NCI-H2081 treated with DMSO at 0.1 percent for 48 hours (cell line): ENCODE measurements at regions not wholly inside any gene's neighbourhood (a gene's known extent, or its start where the extent isn't known, plus 50 kb on each side); places are given as distances from the start of the nearest gene placed in this dataset.

Experiments used
- DNase-seq: peaks from one replicate; lab custom pipeline; 2025; lab: John Stamatoyannopoulos, UW

DNA sequence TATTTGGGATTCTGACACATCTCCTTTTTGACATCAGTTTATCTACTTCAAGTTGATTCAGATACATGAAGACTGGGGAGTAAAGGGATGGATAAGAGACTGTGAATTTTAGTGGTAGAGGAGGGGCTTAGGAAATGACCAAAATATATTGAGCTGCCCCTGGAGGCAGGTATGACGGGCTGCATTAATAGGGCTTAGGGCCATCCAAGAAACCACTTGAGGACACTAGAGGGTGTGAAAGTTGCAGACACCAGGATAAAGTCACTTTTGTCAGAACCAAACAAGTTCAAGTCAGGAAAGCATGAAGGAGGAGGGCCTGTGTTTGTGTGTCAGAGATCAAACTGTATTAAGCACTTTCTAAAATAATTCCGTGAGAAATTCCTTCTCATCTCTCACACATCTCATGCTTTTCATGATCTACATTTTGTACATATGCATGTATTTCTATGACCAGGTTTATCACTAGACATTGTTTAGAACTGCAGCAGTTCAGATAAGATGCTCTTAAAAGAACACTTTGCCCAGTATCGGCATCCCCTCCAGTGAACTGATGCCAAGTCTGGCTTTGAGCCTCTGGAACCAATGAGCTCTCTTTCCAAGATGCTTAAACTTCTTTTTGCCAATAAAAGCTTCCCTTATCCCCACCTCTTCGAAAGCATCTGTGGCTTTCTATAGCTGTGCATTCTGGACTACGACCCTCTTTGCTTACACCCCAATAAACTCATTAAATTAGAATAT lies 136.9 kb downstream of the SLC38A1 start:
- no peak for DNase-seq

DNA sequence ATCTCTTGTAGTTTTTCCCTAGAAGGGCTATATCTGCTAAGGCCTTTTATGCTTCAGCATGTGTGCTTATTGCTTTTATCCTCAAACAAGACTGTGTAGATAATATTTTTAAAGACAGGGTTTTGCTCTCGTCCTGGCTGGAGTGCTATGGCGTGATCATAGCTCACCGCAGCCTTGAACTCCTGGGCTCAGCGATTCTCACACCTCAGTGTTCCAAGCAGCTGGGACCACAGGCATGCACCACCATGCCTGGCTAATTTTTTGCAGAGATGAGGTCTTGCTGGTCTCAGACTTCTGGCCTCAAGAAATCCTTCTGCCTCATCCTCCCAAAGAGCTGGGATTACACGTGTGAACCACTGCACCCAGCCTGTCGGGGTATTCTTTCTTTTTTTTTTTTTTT lies 137.3 kb upstream of the SCAF11 start:
- DNase-seq = no peak

DNA sequence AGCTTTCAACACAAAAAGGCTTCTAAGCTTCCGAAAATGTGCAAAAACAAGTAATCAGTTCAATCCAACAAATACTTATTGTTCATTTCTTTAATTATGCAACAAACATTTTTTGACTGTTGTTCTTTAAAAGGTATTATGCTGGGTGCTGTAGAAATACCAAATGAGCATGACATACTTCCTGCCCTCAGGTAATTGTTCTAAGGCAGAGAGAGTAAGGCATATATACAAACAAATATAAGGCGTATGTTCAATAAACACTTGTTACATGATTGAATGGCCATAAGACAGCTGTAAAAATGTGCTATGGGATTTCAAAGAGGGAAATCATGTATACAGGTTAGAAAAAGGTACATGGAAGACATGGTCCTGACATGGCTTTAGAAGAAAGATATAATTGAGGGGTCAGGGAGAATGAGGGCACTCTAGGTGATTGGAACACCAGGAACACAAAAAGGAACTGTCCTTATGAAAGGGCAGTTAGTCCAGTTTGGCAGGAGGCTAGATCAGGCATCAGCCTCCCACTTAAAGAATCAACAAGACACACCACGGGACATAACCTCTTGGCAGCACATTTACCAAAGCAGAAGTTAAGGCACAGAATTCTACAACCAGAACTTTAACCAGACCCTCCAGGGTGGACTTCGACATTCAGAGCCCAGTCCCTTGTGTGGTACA lies 135.8 kb upstream of the SCAF11 start:
- DNase-seq = no peak

DNA sequence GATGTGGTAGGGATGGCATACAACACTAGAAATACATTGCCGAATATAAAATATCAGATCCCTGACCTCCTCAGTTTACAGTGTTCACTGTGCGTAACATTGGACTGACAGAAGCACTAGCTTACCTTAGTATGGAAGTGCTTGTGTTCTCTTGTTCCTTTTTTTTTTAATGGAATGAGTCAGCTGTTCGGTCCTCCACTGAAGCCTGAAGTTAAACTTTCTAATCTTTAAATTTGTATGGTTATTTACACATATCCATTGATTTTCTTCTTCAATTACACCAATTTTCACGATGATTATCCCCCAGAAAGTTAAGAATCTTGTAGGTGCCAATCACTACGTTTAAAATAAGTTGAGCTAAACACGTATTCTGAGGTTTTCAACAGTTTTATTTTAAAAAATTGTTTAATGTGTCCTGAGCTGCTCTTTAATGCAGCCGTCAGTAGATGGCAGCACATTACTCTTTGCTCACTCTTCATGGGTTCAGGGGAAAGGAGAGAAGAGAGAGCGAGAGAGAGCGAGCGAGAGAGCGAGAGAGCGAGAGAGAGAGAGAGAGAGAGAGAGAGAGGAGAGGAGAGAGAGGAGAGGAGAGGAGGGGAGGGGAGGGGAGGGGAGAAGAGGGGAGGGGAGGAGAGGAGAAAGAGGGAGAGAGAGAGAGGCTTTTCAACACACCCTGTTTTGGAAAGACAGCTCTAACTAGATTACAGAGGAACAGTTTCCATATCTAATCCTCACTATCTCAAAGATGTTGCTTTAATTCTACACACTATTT lies 134.7 kb upstream of the SCAF11 start:
- DNase-seq = no peak

DNA sequence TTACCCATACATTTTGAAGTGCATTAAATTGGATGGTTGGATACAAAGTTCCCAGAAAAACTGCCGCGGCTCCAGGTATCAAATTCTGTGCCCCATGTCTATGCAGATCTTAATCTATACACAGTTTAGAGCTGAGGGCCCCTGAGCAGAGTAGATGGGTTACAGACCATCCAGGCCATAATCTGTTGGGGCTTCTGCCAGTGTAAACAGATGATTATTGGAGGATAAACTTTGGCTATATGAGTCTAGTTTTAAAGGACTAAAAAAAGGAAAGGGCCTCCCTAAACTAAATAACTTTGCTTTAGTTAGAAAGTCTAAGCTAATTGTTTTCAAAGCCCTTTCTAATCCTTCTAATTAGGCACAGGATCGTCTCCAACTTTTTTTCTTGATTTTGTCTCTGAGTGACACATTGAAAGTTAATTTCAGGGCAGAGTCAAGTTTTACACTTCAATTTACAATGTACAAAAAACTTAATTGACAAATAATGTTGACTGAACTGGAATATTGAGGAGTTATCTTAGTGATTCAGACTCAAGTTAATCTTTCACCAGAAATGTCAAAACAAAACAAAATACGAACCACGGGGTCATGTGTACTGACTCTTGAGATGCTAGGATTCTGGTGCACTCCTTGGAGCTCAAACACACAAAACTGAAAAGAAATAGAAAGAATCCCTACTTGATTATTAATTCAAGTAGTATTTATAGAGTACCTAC lies 133.9 kb upstream of the SCAF11 start:
- DNase-seq = no peak

DNA sequence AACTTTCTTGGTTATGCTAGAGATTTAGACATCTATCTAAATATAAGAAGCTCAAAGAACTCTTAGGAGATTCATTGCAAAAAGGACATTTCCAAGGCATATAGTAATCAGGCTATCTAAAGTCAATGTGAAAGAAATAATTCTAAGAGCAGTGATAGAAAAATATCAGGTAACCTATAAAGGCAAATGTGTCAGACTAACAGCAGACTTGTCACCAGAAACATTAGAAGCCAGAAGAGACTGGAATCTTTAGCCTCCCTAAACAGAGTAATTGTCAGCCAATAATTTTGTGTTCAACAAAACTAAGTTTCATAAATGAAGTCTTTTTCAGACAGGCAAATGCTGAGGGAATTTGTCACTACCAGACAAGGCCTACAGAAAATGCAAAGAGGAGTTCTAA lies 122.0 kb upstream of the SCAF11 start:
- DNase-seq = no peak

DNA sequence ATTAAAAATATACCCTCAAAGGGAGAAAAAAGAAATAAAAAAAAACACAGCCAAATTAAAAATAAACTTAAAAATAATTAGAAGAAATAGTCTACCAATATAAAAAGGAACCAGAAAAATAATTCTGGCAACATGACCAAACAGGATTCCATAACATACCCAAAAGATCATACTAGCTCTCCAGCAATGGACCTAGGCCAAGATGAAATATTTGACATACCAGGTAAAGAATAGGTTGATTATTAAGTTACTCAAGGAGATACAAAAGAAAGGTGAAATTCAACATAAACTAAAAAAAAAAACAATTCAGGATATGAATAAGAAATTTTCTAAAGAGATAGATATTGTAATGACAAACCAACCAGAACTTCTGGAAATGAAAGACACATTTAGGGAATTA lies 121.3 kb upstream of the SCAF11 start:
- no peak for DNase-seq

DNA sequence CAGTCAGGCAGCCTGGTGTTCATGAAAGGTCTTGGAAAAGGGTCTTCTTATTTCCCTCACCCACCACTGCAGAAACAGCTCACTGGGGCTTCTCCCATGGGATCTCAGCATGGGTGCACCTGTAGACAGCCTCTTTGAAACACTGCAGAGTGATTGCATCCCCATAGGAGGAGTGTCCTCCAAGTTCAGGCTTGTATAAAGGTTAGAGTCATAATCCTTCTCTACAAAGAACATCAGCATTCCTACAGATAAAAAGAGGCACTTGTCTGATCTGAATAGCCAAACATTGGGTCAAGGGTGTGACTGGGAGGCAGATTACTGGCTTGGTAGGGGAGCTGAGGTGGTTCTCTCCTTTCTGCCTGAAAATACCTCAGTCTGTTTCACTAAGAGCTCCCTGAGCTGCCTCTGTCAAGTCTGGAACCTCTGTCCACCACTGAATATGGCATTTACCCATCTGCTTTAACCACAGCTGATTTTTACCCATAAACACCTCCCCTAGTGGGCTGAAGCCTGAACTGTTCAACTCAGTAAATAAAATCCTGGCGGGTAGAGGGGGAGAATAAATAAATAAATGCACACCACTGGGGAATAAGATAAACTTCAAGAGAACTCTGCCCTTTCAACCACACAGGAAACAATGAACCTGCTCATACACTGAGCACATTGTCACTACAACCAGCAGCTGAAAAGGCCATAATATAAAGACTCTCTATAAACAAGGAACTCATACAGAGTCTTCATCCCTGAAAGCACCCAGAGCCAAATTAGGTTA lies 120.7 kb upstream of the SCAF11 start:
- no peak for DNase-seq

DNA sequence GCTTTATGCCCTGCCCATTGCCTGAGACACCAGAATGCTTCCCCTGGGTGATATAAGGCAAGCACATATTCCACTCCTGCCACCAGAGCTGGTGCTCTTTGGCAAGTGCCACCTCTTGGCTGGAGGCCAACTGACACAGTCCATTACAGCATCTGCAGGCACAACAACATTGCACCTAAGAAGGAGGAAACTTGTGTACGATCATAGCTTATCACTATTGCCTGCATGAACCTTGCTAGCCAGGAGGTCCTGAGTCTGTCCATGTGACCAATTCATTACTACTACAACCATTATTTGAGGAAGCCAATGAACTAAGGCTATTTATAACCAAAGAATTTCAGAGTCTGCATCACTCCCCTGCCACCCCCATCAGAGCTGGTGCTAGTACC lies 119.8 kb upstream of the SCAF11 start:
- no peak for DNase-seq

DNA sequence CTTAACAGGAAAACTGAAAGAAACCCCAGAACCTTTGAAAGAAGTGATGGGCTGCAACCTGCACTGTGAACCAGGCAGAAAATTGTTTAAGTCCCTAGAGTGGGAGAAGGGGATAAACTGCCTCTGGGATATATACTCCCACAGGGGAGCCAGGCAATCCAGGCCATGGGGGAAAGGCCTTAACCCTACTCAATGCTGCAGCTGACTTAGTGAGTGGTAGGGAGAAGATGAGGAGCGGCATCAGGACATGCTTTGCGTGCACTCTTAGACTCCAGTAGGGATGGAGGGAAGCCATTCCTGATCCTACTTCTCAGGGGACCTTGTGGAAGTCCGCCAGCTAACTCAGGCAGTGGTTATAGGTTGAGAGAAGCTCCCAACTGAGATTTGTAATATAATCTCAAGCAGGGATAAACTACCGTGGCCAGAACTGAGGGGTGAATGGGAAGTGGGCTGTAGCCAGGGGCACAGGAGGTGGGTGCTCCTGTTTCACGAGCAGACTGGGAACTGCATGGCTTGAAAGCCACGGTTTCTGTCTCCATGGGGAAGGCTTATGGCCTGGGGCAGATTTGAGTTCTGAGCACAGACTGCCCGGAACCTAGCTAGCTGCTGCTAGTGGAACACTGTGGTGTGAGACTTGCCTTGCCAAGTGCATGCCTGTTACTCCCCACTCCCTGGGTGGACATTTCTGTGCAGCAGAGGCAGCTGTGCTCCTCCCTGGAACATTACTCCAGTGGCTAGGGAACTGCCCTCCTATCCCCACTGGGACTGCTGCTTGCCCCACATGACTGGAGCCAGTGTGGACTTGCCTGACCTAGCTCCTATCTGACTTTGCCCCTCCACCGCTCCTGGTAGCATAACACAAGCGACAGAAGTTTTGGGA lies 119.2 kb upstream of the SCAF11 start:
- DNase-seq = no peak

DNA sequence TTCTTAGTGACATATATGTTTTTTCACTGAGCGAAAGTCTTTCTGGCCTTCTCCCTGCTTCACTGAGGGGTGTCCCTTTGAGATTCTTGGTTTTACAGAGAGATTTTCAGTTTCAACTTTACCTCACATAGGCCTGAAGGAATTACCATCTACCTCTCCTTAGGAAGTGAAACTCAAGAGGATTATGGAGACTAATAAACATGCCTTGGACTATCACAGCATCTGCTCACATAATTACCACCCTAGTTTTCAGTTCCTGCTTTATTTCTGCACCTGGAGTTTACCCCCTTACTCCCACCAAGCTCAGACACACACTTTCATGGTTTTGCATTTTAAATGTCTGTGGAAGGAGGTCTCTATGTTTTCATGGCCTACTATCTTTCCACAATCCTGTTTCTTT lies 118.3 kb upstream of the SCAF11 start:
- no peak for DNase-seq

DNA sequence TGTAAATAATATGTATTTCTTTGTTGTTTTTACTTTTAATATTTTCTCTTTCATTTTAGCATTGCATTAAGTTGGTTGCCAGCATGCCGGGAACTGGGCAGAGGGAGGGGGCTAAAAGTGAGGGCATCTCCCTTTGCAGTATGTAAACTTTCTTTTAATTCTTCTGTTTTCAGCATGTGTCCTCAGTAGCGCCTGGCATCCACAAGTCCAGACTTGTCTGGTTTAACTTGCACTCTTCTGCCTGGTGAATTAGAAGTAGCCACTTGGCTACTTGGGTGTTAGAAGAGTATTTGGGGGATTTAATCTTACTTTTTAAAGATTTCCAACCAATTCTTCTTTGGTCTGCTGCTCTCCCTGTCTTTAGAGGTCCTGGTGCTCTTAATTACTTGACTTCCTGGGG lies 117.2 kb upstream of the SCAF11 start:
- DNase-seq = no peak

DNA sequence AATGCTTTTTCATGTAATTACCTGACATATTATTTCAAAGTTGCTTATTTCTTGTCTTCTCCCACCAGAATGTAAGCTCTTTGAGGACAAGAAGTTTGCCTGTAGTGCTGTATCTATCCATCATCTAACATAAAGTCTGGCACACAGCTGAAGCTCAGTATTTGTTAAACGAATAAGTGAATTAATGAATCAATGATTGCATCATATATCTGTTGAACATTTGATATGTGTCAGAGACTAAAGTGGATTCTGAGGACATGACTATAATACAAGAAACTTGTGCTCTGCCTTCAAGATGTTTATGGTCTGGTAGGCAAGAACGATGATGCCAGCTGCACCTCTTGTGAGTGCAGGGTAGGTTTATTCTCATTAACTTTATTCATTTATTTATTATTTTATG lies 115.4 kb upstream of the SCAF11 start:
- no peak for DNase-seq

DNA sequence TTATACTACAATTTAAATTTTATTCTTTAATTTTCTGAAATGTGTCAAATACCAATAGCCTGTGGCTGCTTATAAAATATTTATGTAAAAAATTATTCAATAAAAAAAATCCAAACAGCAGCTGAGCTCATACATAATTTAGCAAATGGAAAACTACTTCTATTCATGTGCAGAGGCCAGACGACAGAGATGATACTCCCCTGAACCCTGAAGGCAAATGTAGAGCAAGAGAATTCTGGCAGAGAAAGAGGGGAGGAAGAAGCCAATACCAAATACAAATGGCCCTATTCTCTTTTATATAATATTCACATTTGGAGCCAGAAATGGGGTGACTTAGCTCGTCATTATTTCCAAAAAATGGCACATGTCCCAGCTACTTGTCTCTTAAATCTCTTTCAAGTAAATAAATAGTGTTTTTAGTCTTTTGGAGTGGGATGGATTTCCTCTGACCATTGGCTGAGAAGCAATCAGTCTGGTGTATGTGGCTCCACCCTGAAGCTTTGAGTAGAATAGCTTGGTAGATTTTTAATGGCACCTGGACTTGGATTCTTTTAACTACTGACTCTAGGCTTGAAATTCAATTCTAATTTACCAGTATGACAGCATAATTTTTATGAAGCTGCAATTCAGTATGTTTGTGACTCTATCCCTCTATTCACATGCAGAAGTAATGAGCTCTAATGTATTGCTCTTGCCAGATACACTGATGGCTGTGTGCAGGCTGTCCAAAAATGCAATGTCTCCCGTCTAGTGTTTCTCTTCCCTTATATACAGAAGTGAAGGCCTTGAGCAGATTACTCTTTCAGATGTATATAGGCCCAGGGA lies 113.4 kb upstream of the SCAF11 start:
- no peak for DNase-seq

DNA sequence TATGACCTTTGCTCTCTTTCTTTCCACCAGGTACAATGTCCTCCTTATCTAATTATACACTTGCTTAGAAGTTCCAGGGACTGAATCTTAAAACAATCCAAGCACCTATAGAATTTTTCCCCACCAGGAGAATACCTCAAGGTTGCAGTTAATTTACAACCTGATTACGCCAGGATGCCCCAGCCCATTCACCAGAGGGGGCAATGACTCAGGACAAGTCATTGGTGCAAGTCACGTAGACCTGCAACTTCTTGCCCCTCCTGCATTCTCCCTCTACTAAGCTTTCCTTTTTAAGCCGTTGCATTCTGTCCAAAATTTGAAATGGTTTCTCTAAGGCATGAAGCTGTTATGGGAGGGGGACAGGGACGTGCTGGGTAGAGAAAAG lies 111.1 kb upstream of the SCAF11 start:
- no peak for DNase-seq

DNA sequence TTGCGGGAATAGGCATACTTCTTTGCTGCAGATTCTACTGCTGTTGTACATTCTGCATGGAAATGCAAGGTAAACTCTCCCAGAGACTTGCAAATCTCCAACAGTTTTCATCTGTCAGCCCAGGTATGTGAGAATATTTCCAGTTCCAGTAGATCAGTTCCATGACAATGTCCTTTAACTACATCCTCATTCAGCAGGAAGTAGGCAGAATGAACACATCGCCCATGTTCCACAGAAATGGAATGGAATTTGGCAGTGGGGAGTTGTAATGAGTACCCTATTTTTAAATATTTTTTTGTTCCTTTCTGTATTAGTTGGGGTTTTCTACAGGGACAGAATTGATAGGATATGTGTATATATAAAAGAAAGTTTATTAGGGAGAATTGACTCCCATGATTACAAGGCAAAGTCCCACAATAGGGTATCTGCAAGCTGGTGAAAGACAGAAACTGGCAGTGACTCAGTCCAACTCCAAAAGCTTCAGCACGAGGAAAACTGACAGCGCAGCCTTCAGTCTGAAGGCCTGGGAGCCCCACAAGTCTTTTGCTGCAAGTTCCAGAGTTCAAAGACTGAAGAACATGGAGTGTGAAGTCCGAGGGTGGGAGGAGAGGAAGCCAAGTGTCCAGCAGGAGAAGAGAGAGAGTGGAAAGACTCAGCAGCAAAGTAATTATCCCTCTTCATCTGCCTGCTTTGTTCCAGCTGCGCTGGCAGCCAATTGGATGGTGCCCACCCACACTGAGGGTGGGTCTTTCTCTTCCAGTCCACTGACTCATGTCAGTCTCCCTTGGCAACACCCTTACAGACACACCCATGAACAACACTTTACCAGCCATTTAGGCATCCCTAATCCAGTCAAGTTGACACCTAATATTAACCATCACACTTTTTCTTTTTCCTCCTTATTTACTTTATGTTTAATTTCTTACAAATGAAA lies 110.4 kb upstream of the SCAF11 start:
- DNase-seq = no peak

DNA sequence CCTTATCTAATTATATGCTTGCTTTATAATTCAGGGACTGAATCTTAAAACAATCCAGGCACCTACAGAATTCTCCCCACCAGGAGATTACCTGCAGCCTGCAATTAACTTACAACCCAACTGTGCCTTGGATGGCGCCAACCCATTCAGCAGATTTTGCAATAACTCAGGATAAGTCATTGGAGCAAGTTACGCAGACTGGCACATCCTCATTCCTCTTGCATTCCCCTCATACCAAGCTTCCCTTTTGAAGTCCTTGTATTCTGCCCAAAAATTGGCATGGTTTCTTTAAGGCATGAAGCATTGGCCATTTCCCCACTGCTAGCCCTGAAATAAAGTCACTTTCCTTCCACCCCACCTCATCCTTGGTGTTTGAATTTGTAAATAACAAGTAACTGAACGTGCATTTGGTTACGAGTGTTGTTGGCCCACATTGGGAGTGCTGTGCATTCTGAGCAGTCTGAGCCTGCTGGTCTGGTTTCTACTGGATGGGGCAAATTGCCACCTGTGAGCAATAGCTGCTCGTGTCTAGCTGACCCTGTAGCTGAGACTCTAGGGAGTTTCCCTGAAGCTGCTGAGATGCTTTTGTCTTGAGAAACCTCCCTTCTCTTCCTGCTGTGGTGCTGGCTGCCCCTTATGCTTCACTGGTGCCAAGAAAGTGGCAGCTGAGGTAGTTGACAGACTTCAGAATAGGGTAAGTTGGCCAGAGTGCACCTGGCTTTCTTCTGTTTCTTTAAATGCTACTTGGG lies 99.2 kb upstream of the SCAF11 start:
- no peak for DNase-seq

DNA sequence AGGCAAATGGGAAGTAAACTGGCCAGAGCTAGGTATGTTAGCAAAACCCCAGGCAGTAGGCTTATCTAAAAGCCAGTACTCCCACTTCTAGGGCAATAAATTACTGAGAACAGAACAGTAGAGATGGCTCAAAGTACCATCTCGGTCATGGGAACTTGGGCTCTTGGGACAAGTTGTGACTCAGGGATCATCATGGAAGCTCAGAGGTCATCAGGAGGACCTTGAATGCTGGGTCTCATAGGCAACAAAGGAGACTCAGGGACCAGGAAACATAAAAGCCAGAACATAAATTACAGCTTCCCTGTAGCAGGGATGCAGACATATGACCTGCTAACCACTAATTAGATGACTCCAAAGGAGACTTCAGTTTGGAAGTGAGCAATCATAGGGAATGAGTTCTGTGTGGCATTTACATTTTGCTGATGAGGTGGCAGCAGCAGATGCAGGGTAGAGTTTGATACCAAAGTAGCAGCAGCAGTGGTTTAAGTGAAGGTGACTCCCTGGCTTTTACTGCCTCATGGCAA lies 97.6 kb upstream of the SCAF11 start:
- no peak for DNase-seq
